PC-9 (cell line): ENCODE measurements at regions not wholly inside any gene's neighbourhood (a gene's known extent, or its start where the extent isn't known, plus 50 kb on each side); places are given as distances from the start of the nearest gene placed in this dataset.

ENCODE experiments used
- EZH2 ChIP-seq: fragments of 200-600 bp; sonication (generic); IDR thresholded peaks from 2 replicates; pipeline ENCODE4 v1.8.0; 2017; ENCODE audit warnings: antibody characterized with exemption, low read depth
- TF ChIP-seq, protein P1 (sequence below): fragments of 200-600 bp; sonication (generic); conservative IDR thresholded peaks from 2 replicates; pipeline ENCODE4 v1.6.1; 2017; ENCODE audit warnings: mixed run types, antibody characterized with exemption, mild to moderate bottlenecking, moderate library complexity

DNA sequence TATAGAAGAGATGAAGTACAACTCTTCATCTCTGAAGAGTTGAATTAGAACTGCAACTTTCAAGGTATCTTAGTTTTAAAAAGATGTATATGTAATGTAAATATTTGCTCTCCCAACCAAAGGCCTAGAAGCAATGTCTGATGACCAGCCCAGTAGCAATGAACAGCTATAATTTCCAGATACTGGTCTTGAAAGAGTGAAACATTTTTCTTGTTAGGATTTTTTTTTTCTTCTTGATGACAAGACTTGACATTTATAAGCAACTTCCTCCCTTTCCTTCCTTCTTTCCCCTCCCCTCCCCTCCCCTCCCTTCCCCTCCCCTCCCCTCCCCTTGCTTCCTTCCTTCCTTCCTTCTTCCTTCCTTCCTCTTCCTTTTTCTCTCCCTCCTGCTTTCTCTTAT lies 423.4 kb downstream of the ZIC1 start:
- TF ChIP-seq, protein P1, sequence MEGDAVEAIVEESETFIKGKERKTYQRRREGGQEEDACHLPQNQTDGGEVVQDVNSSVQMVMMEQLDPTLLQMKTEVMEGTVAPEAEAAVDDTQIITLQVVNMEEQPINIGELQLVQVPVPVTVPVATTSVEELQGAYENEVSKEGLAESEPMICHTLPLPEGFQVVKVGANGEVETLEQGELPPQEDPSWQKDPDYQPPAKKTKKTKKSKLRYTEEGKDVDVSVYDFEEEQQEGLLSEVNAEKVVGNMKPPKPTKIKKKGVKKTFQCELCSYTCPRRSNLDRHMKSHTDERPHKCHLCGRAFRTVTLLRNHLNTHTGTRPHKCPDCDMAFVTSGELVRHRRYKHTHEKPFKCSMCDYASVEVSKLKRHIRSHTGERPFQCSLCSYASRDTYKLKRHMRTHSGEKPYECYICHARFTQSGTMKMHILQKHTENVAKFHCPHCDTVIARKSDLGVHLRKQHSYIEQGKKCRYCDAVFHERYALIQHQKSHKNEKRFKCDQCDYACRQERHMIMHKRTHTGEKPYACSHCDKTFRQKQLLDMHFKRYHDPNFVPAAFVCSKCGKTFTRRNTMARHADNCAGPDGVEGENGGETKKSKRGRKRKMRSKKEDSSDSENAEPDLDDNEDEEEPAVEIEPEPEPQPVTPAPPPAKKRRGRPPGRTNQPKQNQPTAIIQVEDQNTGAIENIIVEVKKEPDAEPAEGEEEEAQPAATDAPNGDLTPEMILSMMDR, result no peak
- TF ChIP-seq EZH2, result no peak
